Left ventricle myocardium inferior (tissue), 1 donor: ENCODE measurements at regions not wholly inside any gene's neighbourhood (a gene's known extent, or its start where the extent isn't known, plus 50 kb on each side); places are given as distances from the start of the nearest gene placed in this dataset.

ENCODE experiments used
- DNase-seq: peaks from one replicate; pipeline ENCODE4 v3.0.0-alpha.2; 2020
- H3K27ac ChIP-seq: fragments of 200-600 bp; replicated peaks from 2 replicates; pipeline ENCODE4 v1.8.0; 2021
- H3K27me3 ChIP-seq: fragments of 200-600 bp; 2 replicates; pipeline ENCODE4 v1.8.0; 2021; ENCODE audit warnings: low read depth
- H3K36me3 ChIP-seq: fragments of 200-600 bp; 2 replicates; pipeline ENCODE4 v1.8.0; 2021
- H3K4me1 ChIP-seq: fragments of 200-600 bp; 2 replicates; pipeline ENCODE4 v1.8.0; 2021
- H3K4me3 ChIP-seq: fragments of 200-600 bp; 2 replicates; pipeline ENCODE4 v1.8.0; 2021; ENCODE audit warnings: mild to moderate bottlenecking, moderate library complexity
- H3K9me3 ChIP-seq: fragments of 200-600 bp; replicated peaks from 2 replicates; pipeline ENCODE4 v1.8.0; 2021
- intact Hi-C: fragments of 100-400 bp; cut with micrococcal nuclease; formaldehyde crosslinking; loops from one replicate; pipeline ENCODE4 v1.11.0; 2022
- TF ChIP-seq, protein P1 (sequence below): fragments of 200-600 bp; IDR thresholded peaks from 2 replicates; pipeline ENCODE4 v1.8.0; 2021; ENCODE audit warnings: antibody characterized with exemption, mild to moderate bottlenecking, borderline replicate concordance
- donor health status: DM: no; HTN: yes; CAD: no; lungs with severe emphysema.

DNA sequence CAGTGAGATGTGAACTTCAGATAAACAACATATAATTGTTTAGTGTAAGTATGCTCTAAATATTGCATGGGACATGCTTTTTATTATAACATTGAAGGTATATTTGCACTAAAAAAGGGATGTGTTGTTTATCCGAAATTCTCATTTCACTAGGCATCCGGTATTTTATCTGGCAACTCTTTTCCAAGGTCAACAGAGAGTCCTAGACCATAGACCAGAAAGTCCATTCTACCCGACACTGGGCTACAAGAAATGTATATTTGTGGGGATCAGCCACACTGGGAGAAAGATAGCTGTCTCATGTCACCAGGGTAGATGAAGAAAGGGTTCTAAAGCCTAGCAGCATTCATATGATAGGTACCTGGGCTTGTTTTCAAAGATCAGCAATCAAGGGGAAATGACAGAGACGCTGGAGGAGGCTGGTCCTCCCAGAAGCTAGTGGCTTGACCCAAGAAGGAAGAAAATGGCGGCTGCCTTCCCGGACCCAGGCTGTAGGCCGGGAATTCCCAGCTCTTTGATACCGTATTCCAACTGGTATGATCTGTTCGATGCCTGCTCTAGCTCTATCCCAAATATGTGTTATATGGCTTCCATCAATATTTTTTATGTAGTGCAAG, 161.1 kb upstream of the IRF2BP2 start:
- DNase-seq: no peak
- Histone ChIP-seq H3K4me1 (peaks cover 14% of the 10 kb centered on the region), H3K27me3 (no peaks in the 10 kb centered on the region), H3K9me3 (no peaks in the 10 kb centered on the region), H3K4me3 (no peak overlapping the region), H3K36me3 (no peaks in the 10 kb centered on the region), H3K27ac (no peak overlapping the region)
- intact Hi-C loops: no loop called here
- TF ChIP-seq, protein P1, sequence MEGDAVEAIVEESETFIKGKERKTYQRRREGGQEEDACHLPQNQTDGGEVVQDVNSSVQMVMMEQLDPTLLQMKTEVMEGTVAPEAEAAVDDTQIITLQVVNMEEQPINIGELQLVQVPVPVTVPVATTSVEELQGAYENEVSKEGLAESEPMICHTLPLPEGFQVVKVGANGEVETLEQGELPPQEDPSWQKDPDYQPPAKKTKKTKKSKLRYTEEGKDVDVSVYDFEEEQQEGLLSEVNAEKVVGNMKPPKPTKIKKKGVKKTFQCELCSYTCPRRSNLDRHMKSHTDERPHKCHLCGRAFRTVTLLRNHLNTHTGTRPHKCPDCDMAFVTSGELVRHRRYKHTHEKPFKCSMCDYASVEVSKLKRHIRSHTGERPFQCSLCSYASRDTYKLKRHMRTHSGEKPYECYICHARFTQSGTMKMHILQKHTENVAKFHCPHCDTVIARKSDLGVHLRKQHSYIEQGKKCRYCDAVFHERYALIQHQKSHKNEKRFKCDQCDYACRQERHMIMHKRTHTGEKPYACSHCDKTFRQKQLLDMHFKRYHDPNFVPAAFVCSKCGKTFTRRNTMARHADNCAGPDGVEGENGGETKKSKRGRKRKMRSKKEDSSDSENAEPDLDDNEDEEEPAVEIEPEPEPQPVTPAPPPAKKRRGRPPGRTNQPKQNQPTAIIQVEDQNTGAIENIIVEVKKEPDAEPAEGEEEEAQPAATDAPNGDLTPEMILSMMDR: no peak

DNA sequence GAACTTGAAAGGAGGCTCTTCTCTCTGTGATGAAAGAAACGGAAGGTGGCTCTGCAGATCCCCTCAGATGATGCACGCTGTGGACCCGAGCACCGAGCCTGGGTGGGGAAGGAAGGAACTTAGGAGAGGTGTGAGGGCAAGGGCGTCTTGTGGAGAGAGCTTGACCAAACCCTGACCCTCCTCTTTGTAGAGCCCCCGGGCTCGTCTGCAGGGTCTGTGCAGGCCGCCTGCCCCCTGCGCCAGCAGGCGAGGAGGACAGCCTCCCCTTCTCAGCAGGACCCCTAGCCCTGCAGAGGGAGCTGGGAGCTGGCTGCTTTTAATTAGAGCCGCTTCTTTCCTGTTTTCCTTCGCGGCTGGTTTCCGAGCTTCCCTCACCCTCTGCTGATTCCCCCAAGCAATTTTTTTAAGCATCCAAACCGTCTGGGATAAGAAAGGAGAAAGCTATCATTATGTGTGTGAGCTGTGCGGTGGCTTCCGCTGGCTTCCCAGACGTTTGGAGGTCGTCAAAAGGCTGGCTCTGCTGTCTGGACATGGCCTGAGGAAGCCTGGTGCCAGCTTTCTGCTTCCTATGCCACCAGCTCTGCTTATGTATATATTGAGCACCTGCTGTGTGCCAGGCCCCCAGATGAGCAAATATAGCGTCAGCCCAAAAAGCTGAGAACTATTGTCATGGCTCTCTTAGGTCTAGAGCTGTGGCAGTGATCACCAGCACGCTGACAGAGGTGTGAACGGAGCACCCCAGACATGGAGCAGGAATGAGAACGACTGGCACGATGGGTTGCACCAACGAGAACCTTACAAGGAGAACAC, 160.2 kb upstream of the IRF2BP2 start:
- Histone ChIP-seq H3K9me3 (no peaks in the 10 kb centered on the region), H3K36me3 (no peaks in the 10 kb centered on the region), H3K4me3 (no peak overlapping the region), H3K27me3 (no peaks in the 10 kb centered on the region), H3K4me1 (peaks cover 14% of the 10 kb centered on the region), H3K27ac (no peak overlapping the region)
- intact Hi-C loops: no loop called here
- no peak for DNase-seq
- TF ChIP-seq, protein P1: no peak

DNA sequence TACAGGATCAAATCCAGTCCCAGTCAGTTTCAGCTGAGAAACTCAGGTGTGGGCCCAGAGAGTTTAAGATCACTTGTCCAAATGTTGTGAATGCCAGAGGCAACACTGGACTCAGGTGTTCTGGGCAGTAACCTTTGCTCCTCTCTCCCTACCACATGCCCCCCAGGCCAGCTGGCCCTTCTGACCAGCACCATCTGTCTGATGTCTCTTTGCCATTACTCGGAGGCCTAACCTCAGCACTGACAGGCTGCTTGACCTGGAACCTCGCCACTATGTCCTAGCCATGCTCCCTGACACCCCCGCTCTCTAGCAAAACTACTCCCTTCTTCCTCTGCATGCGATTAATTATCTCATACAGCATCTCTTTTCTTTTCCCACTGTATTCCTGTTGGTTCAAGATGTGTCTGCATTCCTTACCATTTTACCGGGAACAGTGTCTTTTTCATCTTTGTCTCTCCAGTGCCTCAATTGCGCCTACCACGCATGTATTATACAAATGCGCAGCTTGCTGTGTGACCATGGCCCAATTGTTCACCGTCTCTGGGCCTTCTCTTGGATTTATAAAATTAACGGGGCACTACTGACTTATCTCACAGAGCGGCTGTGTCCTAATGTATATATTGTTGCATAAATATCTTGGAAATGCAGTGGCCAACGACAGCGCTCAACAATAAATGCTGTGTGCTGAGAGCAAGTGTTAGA, 159.5 kb upstream of the IRF2BP2 start:
- intact Hi-C loops: no loop called here
- Histone ChIP-seq H3K27me3 (no peaks in the 10 kb centered on the region), H3K4me3 (no peak overlapping the region), H3K4me1 (peaks cover 14% of the 10 kb centered on the region), H3K36me3 (no peaks in the 10 kb centered on the region), H3K27ac (no peak overlapping the region), H3K9me3 (no peaks in the 10 kb centered on the region)
- no peak for DNase-seq
- TF ChIP-seq, protein P1: no peak

DNA sequence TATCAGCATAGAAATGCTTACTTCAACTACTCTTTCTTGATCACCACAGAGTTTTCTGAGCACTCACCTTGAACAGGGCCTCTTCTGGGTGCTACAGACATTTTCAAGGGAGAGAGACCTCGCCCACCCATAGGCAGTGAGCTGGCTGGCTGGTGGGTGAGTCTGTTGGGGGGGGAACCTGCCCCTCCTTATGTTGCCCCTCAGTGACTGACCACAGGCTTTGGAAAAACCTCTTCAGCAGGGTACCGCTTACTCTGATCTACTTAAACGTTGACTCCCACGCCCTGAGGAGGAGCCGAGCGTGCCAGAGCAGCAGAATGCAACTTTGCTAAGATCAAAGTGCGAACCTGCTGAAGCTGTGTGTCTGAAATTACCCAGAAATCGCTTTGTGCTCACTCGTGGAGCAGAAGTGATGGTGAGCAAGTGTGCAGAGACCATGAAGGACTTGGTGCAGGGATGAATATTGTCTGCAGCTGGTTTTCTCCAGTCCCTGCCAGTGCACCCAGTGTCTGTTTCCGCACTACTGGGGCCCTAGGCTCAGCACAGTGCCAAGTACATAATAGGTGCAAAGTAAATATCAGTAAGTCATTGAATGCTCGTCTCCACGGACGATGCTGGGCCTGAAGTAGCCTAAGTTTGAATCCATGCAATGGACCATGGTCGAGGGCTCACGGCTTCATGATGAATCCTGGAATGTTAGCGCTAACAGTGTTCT, 158.7 kb upstream of the IRF2BP2 start:
- no peak overlapping the region for H3K4me3 ChIP-seq
- TF ChIP-seq, protein P1: no peak
- H3K27me3 ChIP-seq: no peaks in the 10 kb centered on the region
- no peak overlapping the region for H3K27ac ChIP-seq
- no peaks in the 10 kb centered on the region for H3K36me3 ChIP-seq
- intact Hi-C loops: no loop called here
- peaks cover 14% of the 10 kb centered on the region for H3K4me1 ChIP-seq
- no peak for DNase-seq
- no peaks in the 10 kb centered on the region for H3K9me3 ChIP-seq

DNA sequence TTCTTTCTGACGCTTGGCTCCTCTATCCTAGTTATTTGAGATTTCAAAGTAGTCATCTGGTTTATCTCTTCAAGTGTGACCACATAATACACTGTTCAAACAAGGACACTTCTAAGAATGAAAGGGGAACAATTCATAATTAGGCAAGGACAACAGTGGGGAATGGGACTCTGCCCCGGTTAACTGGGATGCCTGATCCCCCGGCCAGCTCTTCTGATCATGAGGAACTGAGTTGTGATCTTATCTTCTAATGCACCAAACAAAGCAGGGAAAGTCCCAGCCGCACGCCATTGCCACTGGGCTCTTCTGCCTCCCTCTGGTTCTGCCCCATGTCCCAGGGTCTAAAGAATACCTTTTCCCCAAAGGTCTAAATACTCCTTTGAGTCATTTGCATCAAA, 158.2 kb upstream of the IRF2BP2 start:
- no peak overlapping the region for H3K27ac ChIP-seq
- peaks cover 14% of the 10 kb centered on the region for H3K4me1 ChIP-seq
- H3K4me3 ChIP-seq: no peak overlapping the region
- intact Hi-C loops: no loop called here
- no peak for DNase-seq
- no peaks in the 10 kb centered on the region for H3K36me3 ChIP-seq
- no peaks in the 10 kb centered on the region for H3K27me3 ChIP-seq
- no peaks in the 10 kb centered on the region for H3K9me3 ChIP-seq
- TF ChIP-seq, protein P1: no peak
